ENCODE measurements at regions not wholly inside any gene's neighbourhood (a gene's known extent, or its start where the extent isn't known, plus 50 kb on each side); places are given as distances from the start of the nearest gene placed in this dataset.

GRCh38 chr10:91726355-91726754, 71.9 kb upstream of the TNKS2 start:
- no peaks in the 10 kb centered on the region for H3K36me3 ChIP-seq (ENCODE audit: control insufficient read depth, insufficient read depth, low read length)
- H3K27ac ChIP-seq (ENCODE audit: low read length), result no peak overlapping the region
- in situ Hi-C loops (cut with HindIII; ENCODE audit: low pct_unique_long_range_greater_than_20kb, low sequenced_read_pairs), result no loop called here
- H3K4me3 ChIP-seq (ENCODE audit: low read depth in 2 of 2, low read length in 2 of 2), result no peak overlapping the region
- H3K9me3 ChIP-seq (ENCODE audit: control insufficient read depth, insufficient read depth, low read depth, low read length), result no peaks in the 10 kb centered on the region
- DNase-seq (ENCODE audit: low read depth, low spot score), result no peak
- ChIA-PET POLR2A (no interaction called here), CTCF (no interaction called here)
- BruUV-seq (replicated peaks), result no TSS peak
- intact Hi-C loops (cut with micrococcal nuclease; ENCODE audit: unreplicated experiment), result no loop called here
- H3K27me3 ChIP-seq (ENCODE audit: control insufficient read depth, insufficient read depth, low read length), result peaks cover 21% of the 10 kb centered on the region
- ATAC-seq, result no peak
- TF ChIP-seq POLR2AphosphoS5 (IDR thresholded peaks at IDR 0.05; ENCODE audit: low read depth, low read length) (no peak), TCF7L2 (IDR thresholded peaks at IDR 0.05; ENCODE audit: low read depth, low read length) (no peak), SIN3A (IDR thresholded peaks at IDR 0.05; ENCODE audit: borderline replicate concordance, insufficient read depth, low read depth, low read length) (no peak)
- TF ChIP-seq, protein P1, sequence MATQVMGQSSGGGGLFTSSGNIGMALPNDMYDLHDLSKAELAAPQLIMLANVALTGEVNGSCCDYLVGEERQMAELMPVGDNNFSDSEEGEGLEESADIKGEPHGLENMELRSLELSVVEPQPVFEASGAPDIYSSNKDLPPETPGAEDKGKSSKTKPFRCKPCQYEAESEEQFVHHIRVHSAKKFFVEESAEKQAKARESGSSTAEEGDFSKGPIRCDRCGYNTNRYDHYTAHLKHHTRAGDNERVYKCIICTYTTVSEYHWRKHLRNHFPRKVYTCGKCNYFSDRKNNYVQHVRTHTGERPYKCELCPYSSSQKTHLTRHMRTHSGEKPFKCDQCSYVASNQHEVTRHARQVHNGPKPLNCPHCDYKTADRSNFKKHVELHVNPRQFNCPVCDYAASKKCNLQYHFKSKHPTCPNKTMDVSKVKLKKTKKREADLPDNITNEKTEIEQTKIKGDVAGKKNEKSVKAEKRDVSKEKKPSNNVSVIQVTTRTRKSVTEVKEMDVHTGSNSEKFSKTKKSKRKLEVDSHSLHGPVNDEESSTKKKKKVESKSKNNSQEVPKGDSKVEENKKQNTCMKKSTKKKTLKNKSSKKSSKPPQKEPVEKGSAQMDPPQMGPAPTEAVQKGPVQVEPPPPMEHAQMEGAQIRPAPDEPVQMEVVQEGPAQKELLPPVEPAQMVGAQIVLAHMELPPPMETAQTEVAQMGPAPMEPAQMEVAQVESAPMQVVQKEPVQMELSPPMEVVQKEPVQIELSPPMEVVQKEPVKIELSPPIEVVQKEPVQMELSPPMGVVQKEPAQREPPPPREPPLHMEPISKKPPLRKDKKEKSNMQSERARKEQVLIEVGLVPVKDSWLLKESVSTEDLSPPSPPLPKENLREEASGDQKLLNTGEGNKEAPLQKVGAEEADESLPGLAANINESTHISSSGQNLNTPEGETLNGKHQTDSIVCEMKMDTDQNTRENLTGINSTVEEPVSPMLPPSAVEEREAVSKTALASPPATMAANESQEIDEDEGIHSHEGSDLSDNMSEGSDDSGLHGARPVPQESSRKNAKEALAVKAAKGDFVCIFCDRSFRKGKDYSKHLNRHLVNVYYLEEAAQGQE (IDR thresholded peaks at IDR 0.05; ENCODE audit: insufficient read depth in 1 of 2, low read depth in 2 of 2, low read length in 1 of 2), result no peak
- TF ChIP-seq, protein P2, sequence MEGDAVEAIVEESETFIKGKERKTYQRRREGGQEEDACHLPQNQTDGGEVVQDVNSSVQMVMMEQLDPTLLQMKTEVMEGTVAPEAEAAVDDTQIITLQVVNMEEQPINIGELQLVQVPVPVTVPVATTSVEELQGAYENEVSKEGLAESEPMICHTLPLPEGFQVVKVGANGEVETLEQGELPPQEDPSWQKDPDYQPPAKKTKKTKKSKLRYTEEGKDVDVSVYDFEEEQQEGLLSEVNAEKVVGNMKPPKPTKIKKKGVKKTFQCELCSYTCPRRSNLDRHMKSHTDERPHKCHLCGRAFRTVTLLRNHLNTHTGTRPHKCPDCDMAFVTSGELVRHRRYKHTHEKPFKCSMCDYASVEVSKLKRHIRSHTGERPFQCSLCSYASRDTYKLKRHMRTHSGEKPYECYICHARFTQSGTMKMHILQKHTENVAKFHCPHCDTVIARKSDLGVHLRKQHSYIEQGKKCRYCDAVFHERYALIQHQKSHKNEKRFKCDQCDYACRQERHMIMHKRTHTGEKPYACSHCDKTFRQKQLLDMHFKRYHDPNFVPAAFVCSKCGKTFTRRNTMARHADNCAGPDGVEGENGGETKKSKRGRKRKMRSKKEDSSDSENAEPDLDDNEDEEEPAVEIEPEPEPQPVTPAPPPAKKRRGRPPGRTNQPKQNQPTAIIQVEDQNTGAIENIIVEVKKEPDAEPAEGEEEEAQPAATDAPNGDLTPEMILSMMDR (IDR thresholded peaks at IDR 0.05), result no peak
- no peaks in the 10 kb centered on the region for H3K4me1 ChIP-seq (ENCODE audit: control insufficient read depth, insufficient read depth, low read length)

DNA sequence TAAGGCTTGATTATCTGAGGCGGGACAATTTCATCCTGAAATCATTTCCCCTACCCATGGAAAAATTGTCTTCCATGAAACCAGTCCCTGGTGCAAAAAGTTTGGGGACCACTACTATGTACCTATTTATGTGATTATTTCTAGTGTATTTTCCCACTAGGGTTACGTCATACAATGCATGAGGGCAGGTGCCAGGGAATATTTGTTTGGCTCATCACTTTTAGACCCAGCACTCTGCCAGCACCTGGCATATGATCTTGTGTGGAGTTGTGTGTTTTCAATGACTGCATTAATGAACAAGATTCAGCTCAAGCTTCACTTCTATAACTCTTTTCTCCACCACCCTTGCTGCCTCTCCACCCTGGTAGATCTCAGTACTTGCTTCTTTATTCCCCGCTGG, 73.3 kb upstream of the TNKS2 start:
- Histone ChIP-seq H3K27ac (ENCODE audit: low read length) (no peak overlapping the region), H3K9me3 (ENCODE audit: control insufficient read depth, insufficient read depth, low read depth, low read length) (no peaks in the 10 kb centered on the region), H3K4me1 (ENCODE audit: control insufficient read depth, insufficient read depth, low read length) (no peaks in the 10 kb centered on the region), H3K36me3 (ENCODE audit: control insufficient read depth, insufficient read depth, low read length) (no peaks in the 10 kb centered on the region), H3K4me3 (ENCODE audit: low read depth in 2 of 2, low read length in 2 of 2) (no peak overlapping the region), H3K27me3 (ENCODE audit: control insufficient read depth, insufficient read depth, low read length) (peaks cover 23% of the 10 kb centered on the region)
- in situ Hi-C loops (cut with HindIII; ENCODE audit: low pct_unique_long_range_greater_than_20kb, low sequenced_read_pairs), result no loop called here
- CTCF ChIA-PET, result interaction anchor here (0.7 kb wide), 1 partner anchor 347 kb away, joined by 4 read pairs; no protein-coding TSS in a partner anchor
- ATAC-seq (no peak), DNase-seq (ENCODE audit: low read depth, low spot score) (no peak)
- TF ChIP-seq, protein P2 (IDR thresholded peaks at IDR 0.05), result no peak
- TF ChIP-seq SIN3A (IDR thresholded peaks at IDR 0.05; ENCODE audit: borderline replicate concordance, insufficient read depth, low read depth, low read length) (no peak), POLR2AphosphoS5 (IDR thresholded peaks at IDR 0.05; ENCODE audit: low read depth, low read length) (no peak), TCF7L2 (IDR thresholded peaks at IDR 0.05; ENCODE audit: low read depth, low read length) (no peak)
- TF ChIP-seq, protein P1 (IDR thresholded peaks at IDR 0.05; ENCODE audit: insufficient read depth in 1 of 2, low read depth in 2 of 2, low read length in 1 of 2), result no peak
- intact Hi-C loops (cut with micrococcal nuclease; ENCODE audit: unreplicated experiment), result no loop called here
- POLR2A ChIA-PET, result no interaction called here
- BruUV-seq (replicated peaks), result no TSS peak

Data from Panc1 (cell line).